ENCODE measurements at regions not wholly inside any gene's neighbourhood (a gene's known extent, or its start where the extent isn't known, plus 50 kb on each side); places are given as distances from the start of the nearest gene placed in this dataset.
A peak's percentile ranks its signal among the peaks of the same experiment; 100 is the strongest.
"Not testable (repeated sequence)": the region's sequence is repeated elsewhere in the genome, so short reads cannot be mapped to it uniquely, and the experiment has no call there.

DNA sequence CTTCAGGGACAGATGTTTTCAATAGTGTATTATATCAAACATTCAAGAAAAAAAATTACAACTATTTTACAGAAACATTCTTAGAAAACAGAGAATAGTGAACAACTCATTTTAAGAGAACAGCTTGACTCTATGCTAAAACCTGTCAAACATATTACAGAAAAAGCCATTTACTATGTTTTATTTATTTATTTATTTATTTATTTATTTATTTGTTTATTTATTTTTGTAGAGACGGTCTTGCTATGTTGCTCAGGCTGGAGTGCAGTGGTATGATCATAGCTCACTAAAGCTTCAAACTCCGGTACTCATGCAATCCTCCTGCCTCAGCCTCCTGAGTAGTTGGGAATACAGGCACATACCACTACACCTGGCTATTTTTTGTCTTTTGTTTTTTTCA, 317.9 kb upstream of the HTR1E start:
- no peaks in the 10 kb centered on the region for H3K36me3 Mint-ChIP-seq (ENCODE audit: low read depth)
- H3K27ac Mint-ChIP-seq = no peak overlapping the region
- no peaks in the 10 kb centered on the region for H3K4me1 Mint-ChIP-seq
- TF ChIP-seq, protein P1, sequence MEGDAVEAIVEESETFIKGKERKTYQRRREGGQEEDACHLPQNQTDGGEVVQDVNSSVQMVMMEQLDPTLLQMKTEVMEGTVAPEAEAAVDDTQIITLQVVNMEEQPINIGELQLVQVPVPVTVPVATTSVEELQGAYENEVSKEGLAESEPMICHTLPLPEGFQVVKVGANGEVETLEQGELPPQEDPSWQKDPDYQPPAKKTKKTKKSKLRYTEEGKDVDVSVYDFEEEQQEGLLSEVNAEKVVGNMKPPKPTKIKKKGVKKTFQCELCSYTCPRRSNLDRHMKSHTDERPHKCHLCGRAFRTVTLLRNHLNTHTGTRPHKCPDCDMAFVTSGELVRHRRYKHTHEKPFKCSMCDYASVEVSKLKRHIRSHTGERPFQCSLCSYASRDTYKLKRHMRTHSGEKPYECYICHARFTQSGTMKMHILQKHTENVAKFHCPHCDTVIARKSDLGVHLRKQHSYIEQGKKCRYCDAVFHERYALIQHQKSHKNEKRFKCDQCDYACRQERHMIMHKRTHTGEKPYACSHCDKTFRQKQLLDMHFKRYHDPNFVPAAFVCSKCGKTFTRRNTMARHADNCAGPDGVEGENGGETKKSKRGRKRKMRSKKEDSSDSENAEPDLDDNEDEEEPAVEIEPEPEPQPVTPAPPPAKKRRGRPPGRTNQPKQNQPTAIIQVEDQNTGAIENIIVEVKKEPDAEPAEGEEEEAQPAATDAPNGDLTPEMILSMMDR (IDR thresholded peaks at IDR 0.05) = no peak
- H3K9me3 Mint-ChIP-seq = peaks cover 20% of the 10 kb centered on the region
- peaks cover 2% of the 10 kb centered on the region for H3K27me3 Mint-ChIP-seq (ENCODE audit: low read depth, poor library complexity)
- no peak overlapping the region for H3K4me3 Mint-ChIP-seq
- no peak for DNase-seq

DNA sequence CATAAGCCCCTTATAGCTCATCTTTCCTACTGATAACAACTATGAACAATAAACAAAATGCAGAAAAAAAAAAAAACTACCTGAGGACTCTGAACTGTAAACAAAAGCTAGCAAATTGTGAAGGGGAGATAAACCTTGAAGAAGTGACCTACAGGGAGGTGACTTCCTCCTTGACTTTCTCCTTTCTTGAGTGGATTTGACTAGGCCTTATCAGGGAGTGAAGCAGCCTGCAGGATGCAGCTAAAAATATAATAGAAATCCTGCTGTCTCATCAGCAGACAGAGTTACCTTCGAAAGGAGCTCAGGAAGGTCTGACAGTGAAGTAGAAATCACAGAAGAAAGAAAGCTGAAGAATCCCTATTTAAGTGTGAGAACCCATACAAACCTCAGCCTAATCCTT, 322.0 kb upstream of the HTR1E start:
- H3K27me3 Mint-ChIP-seq (ENCODE audit: low read depth, poor library complexity) = peaks cover 2% of the 10 kb centered on the region
- H3K36me3 Mint-ChIP-seq (ENCODE audit: low read depth) = no peaks in the 10 kb centered on the region
- H3K4me1 Mint-ChIP-seq = no peaks in the 10 kb centered on the region
- peaks cover 4% of the 10 kb centered on the region for H3K9me3 Mint-ChIP-seq
- no peak for DNase-seq
- no peak overlapping the region for H3K4me3 Mint-ChIP-seq
- TF ChIP-seq, protein P1 (IDR thresholded peaks at IDR 0.05) = no peak
- no peak overlapping the region for H3K27ac Mint-ChIP-seq

DNA sequence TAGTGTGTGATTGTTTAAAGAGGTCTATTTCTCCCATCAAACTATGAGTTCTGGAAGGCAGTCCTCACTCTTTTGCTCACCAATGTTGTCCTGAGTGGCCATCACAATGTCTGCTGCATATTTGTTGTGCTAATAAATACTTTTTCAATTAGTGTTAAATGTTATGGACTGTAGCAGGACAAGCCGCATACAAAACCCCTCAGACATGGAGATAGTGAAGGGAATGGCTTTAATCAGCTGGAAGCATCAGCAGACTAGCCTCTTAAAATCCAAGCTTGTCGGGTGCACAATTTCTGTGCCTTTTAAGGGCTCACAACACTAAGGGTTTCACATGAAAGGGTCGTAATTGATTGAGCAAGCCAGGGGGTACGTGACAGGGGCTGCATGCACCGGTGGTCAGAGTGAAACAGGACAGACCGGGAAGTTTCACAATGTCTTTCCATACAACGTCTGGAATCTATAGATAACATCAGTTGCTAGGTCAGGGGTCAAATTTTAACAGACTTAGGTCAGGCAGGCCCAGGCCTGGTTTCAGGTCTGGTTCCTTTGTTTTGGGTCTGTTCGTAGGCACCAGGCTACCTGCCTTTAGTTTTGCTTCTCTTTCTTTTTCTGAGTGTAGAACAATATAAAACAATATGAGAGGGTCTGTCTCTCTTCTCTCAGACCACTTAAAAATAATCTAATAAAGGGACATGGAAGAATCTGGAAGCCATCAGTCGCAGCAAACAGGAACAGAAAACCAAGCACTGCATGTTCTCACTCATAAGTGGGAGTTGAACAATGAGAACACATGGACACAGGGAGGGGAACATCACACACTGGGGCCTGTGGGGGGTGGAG, 327.6 kb upstream of the HTR1E start:
- no peaks in the 10 kb centered on the region for H3K36me3 Mint-ChIP-seq (ENCODE audit: low read depth)
- no peak for DNase-seq
- TF ChIP-seq, protein P1 (IDR thresholded peaks at IDR 0.05) = no peak
- peak overlapping the region; percentile 87 for H3K27ac Mint-ChIP-seq
- peaks cover 13% of the 10 kb centered on the region for H3K4me1 Mint-ChIP-seq
- no peaks in the 10 kb centered on the region for H3K9me3 Mint-ChIP-seq
- H3K27me3 Mint-ChIP-seq (ENCODE audit: low read depth, poor library complexity) = peaks cover 1% of the 10 kb centered on the region
- H3K4me3 Mint-ChIP-seq = no peak overlapping the region

DNA sequence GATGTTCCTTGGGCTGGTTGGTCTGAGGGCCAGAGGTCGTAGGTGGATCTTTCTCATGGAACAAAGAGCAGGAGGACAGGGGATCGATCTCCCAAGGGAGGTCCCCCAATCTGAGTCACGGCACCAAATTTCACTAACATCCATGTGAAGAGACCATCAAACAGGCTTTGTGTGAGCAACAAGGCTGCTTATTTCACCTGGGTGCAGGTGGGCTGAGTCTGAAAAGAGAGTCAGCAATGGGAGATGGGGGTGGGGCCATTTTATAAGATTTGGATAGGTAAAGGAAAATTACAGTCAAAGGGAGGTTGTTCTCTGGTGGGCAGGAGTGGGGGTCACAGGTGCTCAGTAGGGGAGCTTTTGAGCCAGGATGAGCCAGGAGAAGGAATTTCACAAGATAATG, 334.0 kb upstream of the HTR1E start:
- DNase-seq; H3K4me3 Mint-ChIP-seq; H3K9me3 Mint-ChIP-seq; H3K4me1 Mint-ChIP-seq; H3K36me3 Mint-ChIP-seq (ENCODE audit: low read depth); H3K27me3 Mint-ChIP-seq (ENCODE audit: low read depth, poor library complexity): not testable (repeated sequence)
- H3K27ac Mint-ChIP-seq = peak overlapping the region; percentile 11

DNA sequence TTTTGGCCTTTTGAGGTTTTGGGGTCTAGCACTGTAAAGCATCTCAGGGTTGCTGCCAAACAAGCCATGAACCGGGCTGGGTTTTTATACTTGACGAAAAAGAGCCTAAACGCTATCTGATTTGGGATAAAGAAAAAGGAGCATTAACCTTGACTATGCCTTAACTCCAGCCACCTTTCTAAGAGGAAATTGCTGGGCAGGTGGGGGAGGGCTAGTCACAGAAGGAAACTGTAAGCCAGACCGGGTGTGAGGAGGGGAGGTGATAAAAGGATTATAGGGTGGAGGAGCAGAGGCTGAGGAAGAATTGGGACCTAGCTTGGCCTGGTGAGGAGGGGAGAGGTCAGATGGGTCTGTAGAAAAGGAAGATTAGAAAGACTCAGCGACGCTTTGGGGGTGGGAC, 335.2 kb upstream of the HTR1E start:
- H3K4me3 Mint-ChIP-seq; H3K4me1 Mint-ChIP-seq; H3K9me3 Mint-ChIP-seq; DNase-seq; H3K27ac Mint-ChIP-seq; H3K36me3 Mint-ChIP-seq (ENCODE audit: low read depth); H3K27me3 Mint-ChIP-seq (ENCODE audit: low read depth, poor library complexity): not testable (repeated sequence)

DNA sequence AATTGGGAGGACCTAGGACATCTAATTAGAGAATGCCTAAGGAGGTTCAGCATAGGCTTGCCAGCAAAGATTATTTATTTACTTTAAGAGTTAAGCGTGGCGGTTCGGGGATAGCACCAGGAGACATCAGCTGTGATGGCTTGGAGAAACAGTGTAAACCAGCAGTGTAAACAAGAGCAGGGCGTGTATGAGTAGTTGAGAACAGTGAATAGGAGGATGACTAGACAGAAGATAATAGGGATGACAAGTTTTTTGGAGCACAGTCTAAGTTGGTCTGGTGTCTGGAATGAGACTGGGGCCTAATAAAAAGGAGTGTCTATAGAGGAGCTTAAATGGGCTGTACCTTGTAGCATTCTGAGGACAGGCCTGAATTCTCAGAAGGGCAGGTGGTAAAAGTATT, 338.4 kb upstream of the HTR1E start:
- not testable (repeated sequence) for H3K27me3 Mint-ChIP-seq (ENCODE audit: low read depth, poor library complexity); H3K4me3 Mint-ChIP-seq; H3K36me3 Mint-ChIP-seq (ENCODE audit: low read depth); H3K27ac Mint-ChIP-seq; DNase-seq; H3K9me3 Mint-ChIP-seq
- H3K4me1 Mint-ChIP-seq = peaks cover 15% of the 10 kb centered on the region

DNA sequence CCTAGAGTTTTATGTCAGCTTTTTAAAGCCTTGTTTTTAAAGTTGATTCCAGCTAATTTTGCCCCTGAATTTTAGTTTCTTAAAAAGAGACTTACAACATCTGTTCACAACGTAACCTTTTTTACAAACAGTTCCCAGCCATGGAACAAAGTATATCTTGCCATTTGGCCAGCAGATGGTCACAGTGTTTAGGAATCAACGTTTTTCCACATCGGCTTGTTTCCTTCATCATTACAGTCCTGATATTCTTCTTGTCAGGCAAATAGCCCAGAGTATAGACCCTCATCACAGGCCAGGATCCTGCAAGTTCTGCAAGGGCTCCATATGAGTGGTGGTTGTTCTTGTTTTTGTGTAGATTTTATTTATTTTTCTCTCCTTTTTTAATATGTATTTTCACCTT, 341.7 kb upstream of the HTR1E start:
- TF ChIP-seq, protein P1 (IDR thresholded peaks at IDR 0.05) = no peak
- Mint-ChIP-seq H3K9me3 (no peaks in the 10 kb centered on the region), H3K4me1 (peaks cover 9% of the 10 kb centered on the region), H3K4me3 (no peak overlapping the region), H3K27ac (peak overlapping the region; percentile 11), H3K36me3 (ENCODE audit: low read depth) (no peaks in the 10 kb centered on the region), H3K27me3 (ENCODE audit: low read depth, poor library complexity) (no peaks in the 10 kb centered on the region)
- DNase-seq = no peak
